KMS-11 (cell line): ENCODE measurements at regions not wholly inside any gene's neighbourhood (a gene's known extent, or its start where the extent isn't known, plus 50 kb on each side); places are given as distances from the start of the nearest gene placed in this dataset.

Experiments used
- H2AFZ ChIP-seq: fragments of 200-600 bp; sonication (generic); 2 replicates; pipeline ENCODE4 v1.6.1; 2016; ENCODE audit warnings: antibody characterized with exemption, mixed run types, low read depth
- H3K27ac ChIP-seq: fragments of 200-600 bp; sonication (generic); 2 replicates; pipeline ENCODE4 v1.6.1; 2016; ENCODE audit warnings: mild to moderate bottlenecking, mixed run types
- H3K27me3 ChIP-seq: fragments of 200-600 bp; sonication (generic); 2 replicates; pipeline ENCODE4 v1.6.1; 2017; ENCODE audit warnings: mild to moderate bottlenecking, low read depth, mixed run types, moderate library complexity; ENCODE audit not compliant: insufficient read depth
- H3K36me3 ChIP-seq: fragments of 200-600 bp; sonication (generic); 2 replicates; pipeline ENCODE4 v1.6.1; 2017; ENCODE audit warnings: mild to moderate bottlenecking, mixed run types; ENCODE audit not compliant: insufficient read depth
- H3K4me1 ChIP-seq: fragments of 200-600 bp; sonication (generic); 2 replicates; pipeline ENCODE4 v1.6.1; 2016; ENCODE audit warnings: mild to moderate bottlenecking, low read depth, mixed run types; ENCODE audit not compliant: poor library complexity, severe bottlenecking
- H3K4me2 ChIP-seq: fragments of 200-600 bp; sonication (generic); 2 replicates; pipeline ENCODE4 v1.7.0; 2016; ENCODE audit warnings: mild to moderate bottlenecking, mixed run types
- H3K4me3 ChIP-seq: fragments of 200-600 bp; sonication (generic); IDR thresholded peaks from 2 replicates; pipeline ENCODE4 v1.6.1; 2017; ENCODE audit warnings: low read depth, low read length, mixed read lengths; ENCODE audit not compliant: insufficient read depth
- H3K79me2 ChIP-seq: fragments of 200-600 bp; sonication (generic); 2 replicates; pipeline ENCODE4 v1.6.1; 2016; ENCODE audit warnings: low read depth, mixed run types; ENCODE audit not compliant: insufficient read depth
- H3K9ac ChIP-seq: fragments of 200-600 bp; sonication (generic); 2 replicates; pipeline ENCODE4 v1.6.1; 2016; ENCODE audit warnings: mild to moderate bottlenecking, mixed run types
- H4K20me1 ChIP-seq: fragments of 200-600 bp; sonication (generic); 2 replicates; pipeline ENCODE4 v1.6.1; 2016; ENCODE audit warnings: mild to moderate bottlenecking, mixed run types; ENCODE audit not compliant: insufficient read depth
- TF ChIP-seq, protein P1 (sequence below): fragments of 200-600 bp; sonication (generic); conservative IDR thresholded peaks from 2 replicates; pipeline ENCODE4 v1.6.1; 2017; ENCODE audit warnings: low read depth, mild to moderate bottlenecking, antibody characterized with exemption, low read length, moderate library complexity, mixed read lengths

DNA sequence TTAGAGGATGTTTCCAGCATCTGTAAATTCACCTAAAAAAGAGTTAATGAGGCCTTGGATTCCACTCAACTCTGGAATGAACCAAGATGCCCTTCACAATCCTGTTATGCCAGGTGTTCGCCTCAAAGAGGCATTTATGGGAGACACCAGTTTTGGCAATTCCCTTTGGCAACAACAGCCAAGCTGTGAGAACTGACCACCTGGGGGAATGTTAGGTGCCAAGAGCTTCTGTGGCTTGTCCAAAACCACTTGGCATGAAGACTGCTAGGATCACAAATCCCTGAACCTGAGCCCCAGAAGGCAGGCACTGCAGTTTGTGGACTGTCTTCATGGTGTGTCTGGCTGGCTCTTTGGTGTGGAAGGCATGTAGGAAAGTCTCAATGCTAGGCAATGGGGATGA is 164.4 kb upstream of the BDNF start:
- Histone ChIP-seq H3K36me3 (no peaks in the 10 kb centered on the region), H3K9ac (no peak overlapping the region), H3K27ac (no peak overlapping the region)

DNA sequence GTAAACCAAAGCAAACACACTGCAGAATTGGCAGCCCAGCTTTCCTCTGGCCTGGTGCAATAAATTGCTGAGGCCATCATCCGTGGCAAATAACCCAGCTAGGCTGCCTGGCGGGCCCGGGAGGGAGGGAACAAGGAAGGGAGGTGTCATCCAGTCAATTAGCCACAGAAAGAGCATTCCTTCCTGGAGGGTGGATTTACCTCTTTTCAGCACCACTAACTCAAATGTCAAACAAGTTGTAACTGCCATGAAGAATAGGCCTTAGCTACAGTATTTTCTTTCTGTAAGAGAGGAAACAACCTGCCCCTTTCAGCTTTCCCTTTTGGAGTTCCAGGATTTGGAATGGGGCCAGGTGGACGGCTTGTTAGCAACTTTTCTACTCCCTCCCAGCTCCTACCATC is 163.8 kb upstream of the BDNF start:
- Histone ChIP-seq H2AFZ (no peak overlapping the region), H3K4me1 (no peaks in the 10 kb centered on the region), H3K4me2 (no peak overlapping the region), H3K79me2 (no peaks in the 10 kb centered on the region), H3K27me3 (no peaks in the 10 kb centered on the region), H3K4me3 (no peak overlapping the region), H3K36me3 (no peaks in the 10 kb centered on the region), H3K27ac (no peak overlapping the region), H3K9ac (no peak overlapping the region), H4K20me1 (no peaks in the 10 kb centered on the region)
- TF ChIP-seq, protein P1, sequence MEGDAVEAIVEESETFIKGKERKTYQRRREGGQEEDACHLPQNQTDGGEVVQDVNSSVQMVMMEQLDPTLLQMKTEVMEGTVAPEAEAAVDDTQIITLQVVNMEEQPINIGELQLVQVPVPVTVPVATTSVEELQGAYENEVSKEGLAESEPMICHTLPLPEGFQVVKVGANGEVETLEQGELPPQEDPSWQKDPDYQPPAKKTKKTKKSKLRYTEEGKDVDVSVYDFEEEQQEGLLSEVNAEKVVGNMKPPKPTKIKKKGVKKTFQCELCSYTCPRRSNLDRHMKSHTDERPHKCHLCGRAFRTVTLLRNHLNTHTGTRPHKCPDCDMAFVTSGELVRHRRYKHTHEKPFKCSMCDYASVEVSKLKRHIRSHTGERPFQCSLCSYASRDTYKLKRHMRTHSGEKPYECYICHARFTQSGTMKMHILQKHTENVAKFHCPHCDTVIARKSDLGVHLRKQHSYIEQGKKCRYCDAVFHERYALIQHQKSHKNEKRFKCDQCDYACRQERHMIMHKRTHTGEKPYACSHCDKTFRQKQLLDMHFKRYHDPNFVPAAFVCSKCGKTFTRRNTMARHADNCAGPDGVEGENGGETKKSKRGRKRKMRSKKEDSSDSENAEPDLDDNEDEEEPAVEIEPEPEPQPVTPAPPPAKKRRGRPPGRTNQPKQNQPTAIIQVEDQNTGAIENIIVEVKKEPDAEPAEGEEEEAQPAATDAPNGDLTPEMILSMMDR = no peak

More for the DNA sequence above, 164.4 kb upstream of the BDNF start:
- Histone ChIP-seq H2AFZ (no peak overlapping the region), H3K79me2 (no peaks in the 10 kb centered on the region), H3K4me2 (no peak overlapping the region), H3K4me3 (no peak overlapping the region), H3K4me1 (no peaks in the 10 kb centered on the region), H3K27me3 (no peaks in the 10 kb centered on the region), H4K20me1 (no peaks in the 10 kb centered on the region)
- TF ChIP-seq, protein P1 = no peak

DNA sequence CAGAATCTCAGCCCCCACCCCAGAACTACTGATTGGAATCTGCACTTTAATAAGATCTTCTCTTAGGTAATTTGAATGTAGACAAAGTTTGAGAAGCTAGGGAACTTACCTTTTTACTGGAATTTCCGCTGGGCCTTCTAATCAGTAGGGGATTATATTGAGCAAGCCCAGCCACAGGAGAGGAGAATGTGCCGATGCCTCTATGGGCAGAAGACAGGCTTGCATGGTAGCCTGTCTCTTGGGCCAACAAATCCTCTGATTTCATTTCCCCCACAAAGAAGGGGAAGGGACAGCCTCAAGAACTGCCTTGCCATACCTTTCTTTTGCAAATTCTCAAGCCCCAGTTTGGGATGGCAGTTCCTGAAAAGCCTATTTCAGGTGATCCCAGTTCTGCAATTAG is 163.4 kb upstream of the BDNF start:
- no peaks in the 10 kb centered on the region for H3K36me3 ChIP-seq

DNA sequence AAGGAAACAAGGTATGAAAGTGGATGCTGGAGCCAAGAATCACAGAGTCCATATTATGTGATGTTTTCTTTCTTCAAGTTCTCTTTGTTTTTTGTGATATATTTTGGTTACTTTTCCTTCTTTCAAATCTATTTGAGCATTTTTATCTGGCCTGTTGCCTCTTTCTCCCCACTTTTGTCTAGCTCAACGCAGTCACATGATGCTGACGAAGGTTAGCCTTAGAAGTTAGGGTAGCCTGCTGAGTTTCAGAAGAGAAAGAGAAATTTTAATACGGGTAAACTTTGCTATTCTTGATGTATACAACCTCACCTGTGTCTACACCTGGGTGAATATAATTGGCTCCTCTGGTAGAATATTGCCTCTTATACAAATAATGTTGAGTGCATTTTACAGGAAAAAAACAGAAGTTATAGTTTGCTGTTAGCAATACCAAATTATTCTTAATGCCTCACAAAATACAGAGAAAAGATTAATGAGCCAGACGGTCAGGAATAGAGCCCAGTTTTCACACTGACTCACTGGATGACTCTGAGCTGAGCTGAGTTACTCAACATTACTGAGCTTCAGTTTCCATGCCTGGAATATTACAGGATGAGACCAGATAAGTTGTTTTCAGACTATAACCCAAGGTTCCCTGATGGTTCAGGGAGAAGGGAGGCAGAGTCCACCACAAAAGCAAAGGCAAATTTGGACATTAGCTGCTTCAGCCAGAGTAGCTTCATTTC is 161.6 kb upstream of the BDNF start:
- Histone ChIP-seq H3K4me1 (no peaks in the 10 kb centered on the region), H3K4me3 (no peak overlapping the region), H3K36me3 (no peaks in the 10 kb centered on the region), H2AFZ (no peak overlapping the region), H3K27ac (no peak overlapping the region), H3K4me2 (no peak overlapping the region), H4K20me1 (no peaks in the 10 kb centered on the region), H3K79me2 (no peaks in the 10 kb centered on the region), H3K27me3 (no peaks in the 10 kb centered on the region), H3K9ac (no peak overlapping the region)
- TF ChIP-seq, protein P1 = no peak

More for the DNA sequence above, 163.4 kb upstream of the BDNF start:
- Histone ChIP-seq H3K4me2 (no peak overlapping the region), H3K27ac (no peak overlapping the region), H3K9ac (no peak overlapping the region), H3K4me1 (no peaks in the 10 kb centered on the region), H2AFZ (no peak overlapping the region), H3K4me3 (no peak overlapping the region), H3K79me2 (no peaks in the 10 kb centered on the region), H4K20me1 (no peaks in the 10 kb centered on the region), H3K27me3 (no peaks in the 10 kb centered on the region)
- TF ChIP-seq, protein P1 = no peak
